Thyroid gland (tissue), 4 donors: ENCODE measurements at regions not wholly inside any gene's neighbourhood (a gene's known extent, or its start where the extent isn't known, plus 50 kb on each side); places are given as distances from the start of the nearest gene placed in this dataset.
"Not testable (repeated sequence)": the region's sequence is repeated elsewhere in the genome, so short reads cannot be mapped to it uniquely, and the experiment has no call there.

Experiments used
- DNase-seq, 2 donors: peaks; one replicate each; pipeline ENCODE4 v3.0.0-alpha.2; 2019
- H3K27ac ChIP-seq, 3 donors: fragments of 200-600 bp; sonication (generic); 1 replicate in 2 of 3; 2 replicates in 1 of 3; pipeline ENCODE4 v1.5.1; 2016 to 2019; ENCODE audit warnings: mild to moderate bottlenecking in 1 of 3, moderate library complexity in 1 of 3
- H3K27me3 ChIP-seq: fragments of 200-600 bp; sonication (generic); one replicate; pipeline ENCODE4 v1.5.1; 2019
- H3K36me3 ChIP-seq, 2 donors: fragments of 200-600 bp; sonication (generic); one replicate each; pipeline ENCODE4 v1.5.1; 2016 to 2019
- H3K4me1 ChIP-seq, 2 donors: fragments of 200-600 bp; sonication (generic); one replicate each; pipeline ENCODE4 v1.5.1; 2017 to 2019
- H3K4me3 ChIP-seq, 3 donors: fragments of 200-600 bp; sonication (generic); replicated peaks in 1 of 3; 1 replicate in 2 of 3; 2 replicates in 1 of 3; pipeline ENCODE4 v1.5.1; 2016; ENCODE audit warnings: mild to moderate bottlenecking in 1 of 3
- H3K9me3 ChIP-seq: fragments of 200-600 bp; sonication (generic); one replicate; pipeline ENCODE4 v1.5.1; 2017
- WGBS, 2 donors: methylation state at CpG; one replicate each; pipeline ENCODE4 v1.1.5; 2017; 5-methylcytosine and 5-hydroxymethylcytosine counted together
- intact Hi-C: fragments of 100-400 bp; cut with DNase I; formaldehyde crosslinking; loops from one replicate; pipeline ENCODE4 v1.15.1; 2023
- TF ChIP-seq, protein P1 (sequence below), 6 experiments: fragments of 200-600 bp in 3 of 6; fragments of 450-650 bp in 3 of 6; sonication (generic) in 3 of 6; IDR thresholded peaks; one replicate each; pipeline ENCODE4 v1.5.1; 2016 to 2019; ENCODE audit warnings: antibody characterized with exemption in 6 of 6, mild to moderate bottlenecking in 2 of 6, inconsistent platforms in 1 of 6, moderate library complexity in 1 of 6

DNA sequence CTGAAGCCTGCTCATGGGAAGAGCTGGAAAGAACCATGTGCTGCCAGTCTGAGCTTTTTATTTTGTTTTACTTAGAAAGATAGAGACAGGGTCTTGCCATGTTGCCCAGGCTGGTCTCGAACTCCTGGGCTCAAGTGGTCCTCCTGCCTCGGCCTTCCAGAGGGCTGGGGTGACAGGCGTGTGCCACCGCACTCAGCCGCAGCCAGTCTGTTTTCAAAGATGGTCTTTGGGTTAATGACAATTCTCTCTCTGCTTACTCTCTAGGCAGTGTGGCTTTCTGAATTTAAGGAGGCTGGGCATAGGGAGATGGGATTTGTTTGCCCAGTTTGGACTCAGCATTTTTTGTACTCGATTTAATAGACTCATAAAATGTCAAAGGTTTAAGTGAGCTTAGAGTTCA, 1357.9 kb downstream of the CDH12 start:
- H3K27me3 ChIP-seq, H3K4me1 ChIP-seq, intact Hi-C loops, H3K36me3 ChIP-seq, H3K4me3 ChIP-seq, DNase-seq, H3K9me3 ChIP-seq, H3K27ac ChIP-seq: not testable (repeated sequence)
- 97 to 98% methylated on average over 6 of the region's 6 CpGs for WGBS, 2 donors

DNA sequence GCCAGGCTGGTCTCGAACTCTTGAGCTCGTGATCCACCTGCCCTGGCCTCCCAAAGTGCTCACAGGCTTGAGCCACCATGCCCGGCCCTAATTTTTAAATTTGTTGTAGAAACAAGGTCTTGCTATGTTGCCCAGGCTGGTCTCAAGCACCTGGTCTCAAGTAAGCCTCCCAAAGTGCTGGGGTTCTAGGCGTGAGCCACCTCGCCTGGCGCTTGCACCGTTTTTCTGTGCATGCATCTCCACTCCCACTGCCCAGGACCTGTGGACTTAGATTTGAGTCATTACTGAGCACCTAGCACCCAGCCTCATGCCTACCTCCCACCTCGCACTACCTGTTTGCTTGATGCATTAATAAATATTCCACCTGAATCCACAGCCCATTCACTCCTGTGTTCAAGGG, 1359.1 kb downstream of the CDH12 start:
- H3K36me3 ChIP-seq, H3K9me3 ChIP-seq, H3K27me3 ChIP-seq, intact Hi-C loops, H3K4me3 ChIP-seq, H3K27ac ChIP-seq, H3K4me1 ChIP-seq, DNase-seq: not testable (repeated sequence)
- WGBS, 2 donors = 97% methylated on average over 8 of the region's 8 CpGs

DNA sequence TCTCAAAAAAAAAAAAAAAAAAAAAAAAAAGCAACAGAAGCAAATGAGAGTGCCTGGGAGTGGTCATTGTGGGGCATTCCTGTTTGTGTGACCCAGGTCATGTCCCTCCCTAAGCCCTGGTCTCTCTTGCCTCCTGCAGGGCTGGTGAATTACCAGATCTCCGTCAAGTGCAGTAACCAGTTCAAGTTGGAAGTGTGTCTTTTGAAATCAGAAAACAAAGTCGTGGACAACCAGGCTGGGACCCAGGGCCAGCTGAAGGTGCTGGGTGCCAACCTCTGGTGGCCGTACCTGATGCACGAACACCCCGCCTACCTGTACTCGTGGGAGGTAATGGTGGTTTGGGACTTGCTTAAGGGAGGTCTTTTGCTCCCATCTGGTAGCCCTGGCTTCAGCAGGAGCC, 1362.0 kb downstream of the CDH12 start:
- H3K4me1 ChIP-seq, H3K9me3 ChIP-seq, H3K27me3 ChIP-seq, H3K36me3 ChIP-seq, H3K27ac ChIP-seq, H3K4me3 ChIP-seq, DNase-seq, intact Hi-C loops: not testable (repeated sequence)
- 94 to 96% methylated on average over 6 of the region's 6 CpGs for WGBS, 2 donors

DNA sequence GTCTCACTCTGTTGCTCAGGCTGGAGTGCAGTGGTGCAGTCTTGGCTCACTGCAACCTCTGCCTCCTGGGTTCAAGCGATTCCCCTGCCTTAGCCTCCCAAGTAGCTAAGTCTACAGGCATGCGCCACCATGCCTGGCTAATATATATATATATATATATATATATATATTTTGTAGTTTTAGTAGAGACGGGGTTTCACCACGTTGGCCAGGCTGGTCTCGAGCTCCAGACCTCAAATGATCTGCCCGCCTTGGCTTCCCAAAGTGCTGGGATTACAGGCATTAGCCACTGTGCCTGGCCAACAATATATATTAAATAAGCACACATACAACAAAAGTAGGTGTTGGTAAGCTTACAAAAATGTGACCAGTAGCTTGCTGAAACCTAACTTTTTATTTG, 1364.3 kb downstream of the CDH12 start:
- DNase-seq, H3K9me3 ChIP-seq, H3K4me3 ChIP-seq, H3K4me1 ChIP-seq, H3K27ac ChIP-seq, intact Hi-C loops, H3K36me3 ChIP-seq, H3K27me3 ChIP-seq: not testable (repeated sequence)
- WGBS, 2 donors = 97% methylated on average over 6 of the region's 6 CpGs

DNA sequence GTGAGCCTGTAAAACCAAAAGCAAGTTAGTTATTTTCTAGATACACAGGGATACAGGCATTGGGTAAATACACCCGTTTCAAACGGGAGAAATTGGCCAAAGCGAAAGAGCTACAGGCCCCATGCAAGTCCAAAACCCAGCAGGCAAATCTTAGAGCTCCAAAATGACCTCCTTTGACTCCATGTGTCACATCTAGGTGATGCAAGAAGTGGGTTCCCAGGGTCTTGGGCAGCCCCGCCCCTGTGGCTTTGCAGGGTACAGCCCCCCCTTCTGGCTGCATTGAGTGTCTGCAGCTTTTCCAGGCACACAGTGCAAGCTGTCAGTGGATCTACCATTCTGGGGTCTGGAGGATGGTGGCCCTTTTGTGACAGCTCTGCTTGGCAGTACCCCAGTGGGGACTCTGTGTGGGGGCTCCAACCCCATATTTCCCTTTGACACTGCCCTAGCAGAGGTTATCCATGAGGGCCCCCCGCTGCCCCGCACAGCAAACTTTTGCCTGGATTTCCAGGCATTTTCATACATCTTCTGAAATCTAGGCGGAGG, 1367.6 kb downstream of the CDH12 start:
- H3K9me3 ChIP-seq, H3K36me3 ChIP-seq, H3K27ac ChIP-seq, H3K4me1 ChIP-seq, intact Hi-C loops, H3K27me3 ChIP-seq, DNase-seq, H3K4me3 ChIP-seq: not testable (repeated sequence)
- 96 to 98% methylated on average over 6 to 7 of the region's 7 CpGs for WGBS, 2 donors
- TF ChIP-seq, protein P1, sequence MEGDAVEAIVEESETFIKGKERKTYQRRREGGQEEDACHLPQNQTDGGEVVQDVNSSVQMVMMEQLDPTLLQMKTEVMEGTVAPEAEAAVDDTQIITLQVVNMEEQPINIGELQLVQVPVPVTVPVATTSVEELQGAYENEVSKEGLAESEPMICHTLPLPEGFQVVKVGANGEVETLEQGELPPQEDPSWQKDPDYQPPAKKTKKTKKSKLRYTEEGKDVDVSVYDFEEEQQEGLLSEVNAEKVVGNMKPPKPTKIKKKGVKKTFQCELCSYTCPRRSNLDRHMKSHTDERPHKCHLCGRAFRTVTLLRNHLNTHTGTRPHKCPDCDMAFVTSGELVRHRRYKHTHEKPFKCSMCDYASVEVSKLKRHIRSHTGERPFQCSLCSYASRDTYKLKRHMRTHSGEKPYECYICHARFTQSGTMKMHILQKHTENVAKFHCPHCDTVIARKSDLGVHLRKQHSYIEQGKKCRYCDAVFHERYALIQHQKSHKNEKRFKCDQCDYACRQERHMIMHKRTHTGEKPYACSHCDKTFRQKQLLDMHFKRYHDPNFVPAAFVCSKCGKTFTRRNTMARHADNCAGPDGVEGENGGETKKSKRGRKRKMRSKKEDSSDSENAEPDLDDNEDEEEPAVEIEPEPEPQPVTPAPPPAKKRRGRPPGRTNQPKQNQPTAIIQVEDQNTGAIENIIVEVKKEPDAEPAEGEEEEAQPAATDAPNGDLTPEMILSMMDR (IDR thresholded peaks at IDR 0.05) = peak in 1 of 6 experiments; percentile 42

DNA sequence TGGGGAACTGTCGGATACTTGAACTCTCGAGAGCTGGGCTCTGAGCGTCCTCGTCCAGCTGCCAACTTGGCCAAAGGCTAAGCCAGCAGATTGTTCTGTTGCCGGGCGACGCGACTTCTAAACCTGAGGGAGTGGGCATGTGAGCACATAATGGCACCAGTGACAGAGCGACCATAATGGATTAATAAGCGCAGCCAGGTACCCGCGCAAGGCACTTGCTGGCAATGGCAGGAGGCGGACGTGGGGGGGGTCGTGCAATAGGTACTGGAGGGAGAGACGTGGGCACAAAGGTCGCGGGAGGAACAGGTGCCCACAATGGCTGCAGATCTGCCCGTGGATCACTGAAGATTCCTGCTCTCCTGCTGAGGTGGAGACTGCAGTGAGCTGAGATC, 1368.7 kb downstream of the CDH12 start:
- H3K36me3 ChIP-seq, H3K4me3 ChIP-seq, H3K4me1 ChIP-seq, H3K9me3 ChIP-seq, H3K27me3 ChIP-seq, intact Hi-C loops, DNase-seq, H3K27ac ChIP-seq: not testable (repeated sequence)
- WGBS, 2 donors = 97 to 98% methylated on average over 13 to 17 of the region's 19 CpGs

DNA sequence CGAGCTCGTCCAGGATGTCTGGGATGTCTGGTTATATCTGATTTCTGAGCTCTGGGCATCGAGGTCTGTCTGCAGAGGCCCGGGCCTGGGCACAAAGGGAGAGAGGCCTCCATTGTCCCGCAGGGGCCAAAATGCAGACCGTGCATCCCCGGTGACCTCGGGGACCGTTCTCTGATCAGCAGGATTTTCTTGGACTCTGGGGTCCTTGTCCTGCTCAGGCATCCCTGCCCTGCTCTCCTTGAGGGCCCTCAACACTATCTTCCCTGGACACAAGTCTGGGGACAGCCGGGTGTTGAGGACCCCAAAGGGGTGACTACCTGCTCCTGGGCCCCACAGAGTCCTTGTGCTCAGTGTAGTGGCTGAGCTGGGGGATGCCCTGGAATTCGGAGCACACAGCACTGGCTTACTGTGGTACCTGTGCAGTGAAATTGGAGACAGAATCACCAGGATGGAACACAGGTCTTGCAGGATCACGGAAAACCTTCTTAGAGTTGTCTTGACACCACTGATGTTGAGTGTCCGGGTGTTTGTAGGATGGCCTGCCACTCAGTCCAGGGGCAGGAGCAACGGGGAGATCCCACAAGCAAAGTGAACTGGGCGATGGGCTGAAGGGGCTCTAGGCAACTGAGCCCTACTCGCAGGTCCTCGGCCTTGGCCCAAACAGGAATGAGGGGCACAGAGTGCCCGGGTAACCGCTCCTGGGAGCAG, 1369.2 kb downstream of the CDH12 start:
- H3K27ac ChIP-seq, H3K27me3 ChIP-seq, H3K4me3 ChIP-seq, H3K36me3 ChIP-seq, intact Hi-C loops, H3K4me1 ChIP-seq, H3K9me3 ChIP-seq, DNase-seq: not testable (repeated sequence)
- 96 to 97% methylated on average over 19 of the region's 19 CpGs for WGBS, 2 donors

DNA sequence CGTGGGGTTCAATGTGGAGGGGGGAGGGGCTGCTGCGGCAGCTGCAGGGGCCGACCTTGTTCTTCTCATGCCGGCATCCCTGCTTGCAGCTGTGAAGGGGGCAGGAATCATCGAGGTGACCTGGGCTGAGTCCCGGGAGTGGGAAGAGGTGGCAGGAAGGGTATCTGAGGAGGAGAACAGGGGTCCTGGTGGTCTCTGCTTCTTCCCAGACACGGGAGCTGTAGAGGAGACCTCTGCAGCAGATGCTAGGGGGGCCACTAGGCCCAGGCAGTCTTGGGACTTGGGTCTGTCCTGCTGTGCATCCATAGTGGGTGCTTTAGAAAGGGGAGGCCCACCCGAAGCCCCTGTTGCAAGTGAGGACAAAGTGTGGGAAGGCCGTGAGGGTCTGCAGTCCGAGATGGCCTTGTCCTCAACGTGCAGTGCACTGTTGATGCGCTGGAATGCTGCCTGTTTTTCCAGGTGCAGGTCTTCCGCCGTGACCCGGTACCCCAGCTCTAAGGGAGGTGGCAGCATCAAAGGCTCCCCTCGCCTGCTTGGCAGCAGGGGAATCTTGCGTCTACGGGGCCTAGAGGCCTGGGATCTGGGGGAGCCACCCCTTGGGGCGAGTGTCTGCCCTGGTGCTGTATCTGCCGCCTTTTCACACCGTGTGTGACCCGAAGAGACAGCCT, 1370.0 kb downstream of the CDH12 start:
- 94 to 96% methylated on average over 18 to 22 of the region's 22 CpGs for WGBS, 2 donors
- H3K27ac ChIP-seq, H3K4me3 ChIP-seq, H3K36me3 ChIP-seq, intact Hi-C loops, DNase-seq, H3K4me1 ChIP-seq, H3K27me3 ChIP-seq, H3K9me3 ChIP-seq: not testable (repeated sequence)

DNA sequence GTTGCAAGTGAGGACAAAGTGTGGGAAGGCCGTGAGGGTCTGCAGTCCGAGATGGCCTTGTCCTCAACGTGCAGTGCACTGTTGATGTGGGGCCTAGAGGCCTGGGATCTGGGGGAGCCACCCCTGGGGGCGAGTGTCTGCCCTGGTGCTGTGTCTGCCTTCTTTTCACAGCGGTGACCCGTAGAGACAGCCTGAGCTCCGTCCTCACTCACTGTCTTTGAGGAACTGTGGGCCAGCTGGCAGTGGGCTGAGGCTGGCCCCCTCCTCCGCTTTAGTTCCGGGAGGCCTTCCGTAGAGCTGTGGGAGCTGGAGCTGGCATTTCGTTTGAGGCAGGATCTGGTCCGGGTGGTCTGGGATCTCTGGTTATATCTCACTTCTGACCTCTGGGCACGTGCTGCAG, 1370.6 kb downstream of the CDH12 start:
- intact Hi-C loops, H3K36me3 ChIP-seq, DNase-seq, H3K4me1 ChIP-seq, H3K9me3 ChIP-seq, H3K4me3 ChIP-seq, H3K27me3 ChIP-seq, H3K27ac ChIP-seq: not testable (repeated sequence)
- 93% methylated on average over 13 of the region's 13 CpGs for WGBS, 2 donors

DNA sequence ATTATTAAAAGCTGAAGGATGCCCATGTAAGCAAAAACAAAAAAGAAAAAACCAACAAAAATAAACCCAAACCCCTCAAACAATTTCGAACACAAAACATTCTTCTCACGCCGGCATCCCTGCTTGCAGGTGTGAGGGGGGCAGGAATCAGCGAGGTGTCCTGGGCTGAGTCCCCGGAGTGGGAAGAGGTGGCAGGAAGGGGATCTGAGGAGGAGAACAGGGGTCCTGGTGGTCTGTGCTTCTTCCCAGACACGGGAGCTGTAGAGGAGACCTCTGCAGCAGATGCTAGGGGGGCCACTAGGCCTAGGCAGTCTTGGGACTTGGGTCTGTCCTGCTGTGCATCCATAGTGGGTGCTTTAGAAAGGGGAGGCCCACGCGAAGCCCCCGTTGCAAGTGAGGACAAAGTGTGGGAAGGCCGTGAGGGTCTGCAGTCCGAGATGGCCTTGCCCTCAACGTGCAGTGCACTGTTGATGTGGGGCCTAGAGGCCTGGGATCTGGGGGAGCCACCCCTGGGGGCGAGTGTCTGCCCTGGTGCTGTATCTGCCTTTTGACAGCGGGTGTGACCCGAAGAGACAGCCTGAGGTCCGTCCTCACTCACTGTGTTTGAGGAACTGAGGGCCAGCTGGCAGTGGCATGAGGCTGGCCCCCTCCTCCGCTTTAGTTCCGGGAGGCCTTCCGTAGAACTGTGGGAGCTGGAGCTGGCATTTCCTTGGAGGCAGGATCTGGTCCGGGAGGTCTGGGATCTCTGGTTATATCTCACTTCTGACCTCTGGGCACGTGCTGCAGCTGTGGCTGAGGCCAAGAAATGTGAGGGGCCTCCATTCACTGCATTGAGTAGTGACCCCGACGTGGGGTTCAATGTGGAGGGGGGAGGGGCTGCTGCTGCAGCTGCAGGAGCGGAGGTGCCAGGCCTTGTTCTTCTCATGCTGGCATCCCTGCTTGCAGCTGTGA, 1371.5 kb downstream of the CDH12 start:
- 91 to 95% methylated on average over 24 of the region's 24 CpGs for WGBS, 2 donors
- H3K9me3 ChIP-seq, H3K4me3 ChIP-seq, H3K36me3 ChIP-seq, H3K27ac ChIP-seq, DNase-seq, H3K27me3 ChIP-seq, H3K4me1 ChIP-seq, intact Hi-C loops: not testable (repeated sequence)

DNA sequence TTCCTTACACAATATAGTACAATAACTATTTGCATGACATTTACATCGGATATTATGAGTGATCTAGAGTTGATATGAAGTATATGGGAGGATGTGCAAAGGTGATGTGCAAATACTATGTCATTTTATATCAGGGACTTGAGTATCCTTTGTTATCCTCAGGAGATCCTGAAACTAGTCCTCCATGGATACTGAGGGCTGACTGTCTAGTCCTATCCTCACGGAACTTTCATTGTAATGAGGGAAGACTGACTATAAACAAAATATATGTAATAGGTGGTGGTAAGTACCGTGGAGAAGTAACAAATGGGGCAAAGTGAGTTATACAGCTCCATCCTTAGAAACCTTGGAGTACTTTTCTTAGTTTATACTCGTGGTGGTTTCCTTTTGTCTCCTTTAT, 1373.1 kb downstream of the CDH12 start:
- H3K36me3 ChIP-seq, intact Hi-C loops, H3K27me3 ChIP-seq, H3K9me3 ChIP-seq, H3K4me3 ChIP-seq, H3K4me1 ChIP-seq, DNase-seq, H3K27ac ChIP-seq: not testable (repeated sequence)
- WGBS, 2 donors = 94 to 96% methylated on average over 4 of the region's 4 CpGs
